ENCODE measurements at regions not wholly inside any gene's neighbourhood (a gene's known extent, or its start where the extent isn't known, plus 50 kb on each side); places are given as distances from the start of the nearest gene placed in this dataset.

GRCh38 chr5:167870055-167870454, 421.4 kb upstream of the WWC1 start:
- Histone ChIP-seq H3K27me3 (ENCODE audit: control insufficient read depth in 2 of 2, insufficient read depth in 2 of 2, low read length in 2 of 2) (no peaks in the 10 kb centered on the region), H3K4me1 (ENCODE audit: control insufficient read depth in 2 of 2, insufficient read depth in 2 of 2, low read length in 2 of 2) (no peaks in the 10 kb centered on the region), H3K27ac (ENCODE audit: low read depth in 2 of 2, low read length in 2 of 2) (no peak overlapping the region), H3K9ac (ENCODE audit: low read depth in 1 of 2, low read length in 2 of 2) (no peak overlapping the region), H3K9me3 (ENCODE audit: control insufficient read depth in 2 of 2, low read length in 2 of 2) (no peaks in the 10 kb centered on the region), H3K4me3 (ENCODE audit: low read length in 2 of 2) (no peak overlapping the region), H3K36me3 (ENCODE audit: control insufficient read depth in 2 of 2, insufficient read depth in 2 of 2, low read length in 2 of 2) (no peaks in the 10 kb centered on the region)

GRCh38 chr5:167871091-167871490, 420.4 kb upstream of the WWC1 start:
- no peaks in the 10 kb centered on the region for H3K27me3 ChIP-seq (ENCODE audit: control insufficient read depth in 2 of 2, insufficient read depth in 2 of 2, low read length in 2 of 2)
- H3K36me3 ChIP-seq (ENCODE audit: control insufficient read depth in 2 of 2, insufficient read depth in 2 of 2, low read length in 2 of 2) = no peaks in the 10 kb centered on the region
- H3K9ac ChIP-seq (ENCODE audit: low read depth in 1 of 2, low read length in 2 of 2) = no peak overlapping the region
- H3K4me3 ChIP-seq (ENCODE audit: low read length in 2 of 2) = no peak overlapping the region
- no peaks in the 10 kb centered on the region for H3K9me3 ChIP-seq (ENCODE audit: control insufficient read depth in 2 of 2, low read length in 2 of 2)
- no peak overlapping the region for H3K27ac ChIP-seq (ENCODE audit: low read depth in 2 of 2, low read length in 2 of 2)
- no peaks in the 10 kb centered on the region for H3K4me1 ChIP-seq (ENCODE audit: control insufficient read depth in 2 of 2, insufficient read depth in 2 of 2, low read length in 2 of 2)

GRCh38 chr5:167872791-167873190, 418.7 kb upstream of the WWC1 start:
- Histone ChIP-seq H3K27ac (ENCODE audit: low read depth in 2 of 2, low read length in 2 of 2) (no peak overlapping the region), H3K27me3 (ENCODE audit: control insufficient read depth in 2 of 2, insufficient read depth in 2 of 2, low read length in 2 of 2) (no peaks in the 10 kb centered on the region), H3K9me3 (ENCODE audit: control insufficient read depth in 2 of 2, low read length in 2 of 2) (no peaks in the 10 kb centered on the region), H3K36me3 (ENCODE audit: control insufficient read depth in 2 of 2, insufficient read depth in 2 of 2, low read length in 2 of 2) (no peaks in the 10 kb centered on the region), H3K4me3 (ENCODE audit: low read length in 2 of 2) (no peak overlapping the region), H3K4me1 (ENCODE audit: control insufficient read depth in 2 of 2, insufficient read depth in 2 of 2, low read length in 2 of 2) (no peaks in the 10 kb centered on the region), H3K9ac (ENCODE audit: low read depth in 1 of 2, low read length in 2 of 2) (no peak overlapping the region)

GRCh38 chr5:167877114-167877722, 414.2 kb upstream of the WWC1 start:
- H3K9me3 ChIP-seq (ENCODE audit: control insufficient read depth in 2 of 2, low read length in 2 of 2) = no peaks in the 10 kb centered on the region
- no peak overlapping the region for H3K9ac ChIP-seq (ENCODE audit: low read depth in 1 of 2, low read length in 2 of 2)
- H3K36me3 ChIP-seq (ENCODE audit: control insufficient read depth in 2 of 2, insufficient read depth in 2 of 2, low read length in 2 of 2) = no peaks in the 10 kb centered on the region
- no peaks in the 10 kb centered on the region for H3K4me1 ChIP-seq (ENCODE audit: control insufficient read depth in 2 of 2, insufficient read depth in 2 of 2, low read length in 2 of 2)
- H3K27ac ChIP-seq (ENCODE audit: low read depth in 2 of 2, low read length in 2 of 2) = no peak overlapping the region
- no peak overlapping the region for H3K4me3 ChIP-seq (ENCODE audit: low read length in 2 of 2)
- H3K27me3 ChIP-seq (ENCODE audit: control insufficient read depth in 2 of 2, insufficient read depth in 2 of 2, low read length in 2 of 2) = no peaks in the 10 kb centered on the region

- H3K9me3 ChIP-seq (ENCODE audit: control insufficient read depth in 2 of 2, low read length in 2 of 2) = no peaks in the 10 kb centered on the region
- no peaks in the 10 kb centered on the region for H3K4me1 ChIP-seq (ENCODE audit: control insufficient read depth in 2 of 2, insufficient read depth in 2 of 2, low read length in 2 of 2)
- no peak overlapping the region for H3K9ac ChIP-seq (ENCODE audit: low read depth in 1 of 2, low read length in 2 of 2)
- no peaks in the 10 kb centered on the region for H3K36me3 ChIP-seq (ENCODE audit: control insufficient read depth in 2 of 2, insufficient read depth in 2 of 2, low read length in 2 of 2)
- H3K27me3 ChIP-seq (ENCODE audit: control insufficient read depth in 2 of 2, insufficient read depth in 2 of 2, low read length in 2 of 2) = no peaks in the 10 kb centered on the region
- no peak overlapping the region for H3K4me3 ChIP-seq (ENCODE audit: low read length in 2 of 2)
- no peak overlapping the region for H3K27ac ChIP-seq (ENCODE audit: low read depth in 2 of 2, low read length in 2 of 2)
These were observed 413.5 kb upstream of the WWC1 start for GRCh38 chr5:167877924-167878323.

- Histone ChIP-seq H3K4me3 (ENCODE audit: low read length in 2 of 2) (no peak overlapping the region), H3K27ac (ENCODE audit: low read depth in 2 of 2, low read length in 2 of 2) (no peak overlapping the region), H3K36me3 (ENCODE audit: control insufficient read depth in 2 of 2, insufficient read depth in 2 of 2, low read length in 2 of 2) (no peaks in the 10 kb centered on the region), H3K27me3 (ENCODE audit: control insufficient read depth in 2 of 2, insufficient read depth in 2 of 2, low read length in 2 of 2) (no peaks in the 10 kb centered on the region), H3K4me1 (ENCODE audit: control insufficient read depth in 2 of 2, insufficient read depth in 2 of 2, low read length in 2 of 2) (no peaks in the 10 kb centered on the region), H3K9ac (ENCODE audit: low read depth in 1 of 2, low read length in 2 of 2) (no peak overlapping the region), H3K9me3 (ENCODE audit: control insufficient read depth in 2 of 2, low read length in 2 of 2) (no peaks in the 10 kb centered on the region)
These were observed 411.0 kb upstream of the WWC1 start for GRCh38 chr5:167880420-167880819.

GRCh38 chr5:167881041-167881440, 410.4 kb upstream of the WWC1 start:
- Histone ChIP-seq H3K4me3 (ENCODE audit: low read length in 2 of 2) (no peak overlapping the region), H3K27me3 (ENCODE audit: control insufficient read depth in 2 of 2, insufficient read depth in 2 of 2, low read length in 2 of 2) (no peaks in the 10 kb centered on the region), H3K9ac (ENCODE audit: low read depth in 1 of 2, low read length in 2 of 2) (no peak overlapping the region), H3K36me3 (ENCODE audit: control insufficient read depth in 2 of 2, insufficient read depth in 2 of 2, low read length in 2 of 2) (no peaks in the 10 kb centered on the region), H3K27ac (ENCODE audit: low read depth in 2 of 2, low read length in 2 of 2) (no peak overlapping the region), H3K4me1 (ENCODE audit: control insufficient read depth in 2 of 2, insufficient read depth in 2 of 2, low read length in 2 of 2) (no peaks in the 10 kb centered on the region), H3K9me3 (ENCODE audit: control insufficient read depth in 2 of 2, low read length in 2 of 2) (no peaks in the 10 kb centered on the region)

GRCh38 chr5:167886196-167886595, 405.2 kb upstream of the WWC1 start:
- H3K9ac ChIP-seq (ENCODE audit: low read depth in 1 of 2, low read length in 2 of 2) = no peak overlapping the region
- no peaks in the 10 kb centered on the region for H3K9me3 ChIP-seq (ENCODE audit: control insufficient read depth in 2 of 2, low read length in 2 of 2)
- no peak overlapping the region for H3K27ac ChIP-seq (ENCODE audit: low read depth in 2 of 2, low read length in 2 of 2)
- H3K27me3 ChIP-seq (ENCODE audit: control insufficient read depth in 2 of 2, insufficient read depth in 2 of 2, low read length in 2 of 2) = no peaks in the 10 kb centered on the region
- no peaks in the 10 kb centered on the region for H3K36me3 ChIP-seq (ENCODE audit: control insufficient read depth in 2 of 2, insufficient read depth in 2 of 2, low read length in 2 of 2)
- no peak overlapping the region for H3K4me3 ChIP-seq (ENCODE audit: low read length in 2 of 2)
- no peaks in the 10 kb centered on the region for H3K4me1 ChIP-seq (ENCODE audit: control insufficient read depth in 2 of 2, insufficient read depth in 2 of 2, low read length in 2 of 2)

- no peak overlapping the region for H3K27ac ChIP-seq (ENCODE audit: low read depth in 2 of 2, low read length in 2 of 2)
- no peaks in the 10 kb centered on the region for H3K4me1 ChIP-seq (ENCODE audit: control insufficient read depth in 2 of 2, insufficient read depth in 2 of 2, low read length in 2 of 2)
- H3K4me3 ChIP-seq (ENCODE audit: low read length in 2 of 2) = no peak overlapping the region
- H3K9ac ChIP-seq (ENCODE audit: low read depth in 1 of 2, low read length in 2 of 2) = no peak overlapping the region
- no peaks in the 10 kb centered on the region for H3K27me3 ChIP-seq (ENCODE audit: control insufficient read depth in 2 of 2, insufficient read depth in 2 of 2, low read length in 2 of 2)
- no peaks in the 10 kb centered on the region for H3K9me3 ChIP-seq (ENCODE audit: control insufficient read depth in 2 of 2, low read length in 2 of 2)
- H3K36me3 ChIP-seq (ENCODE audit: control insufficient read depth in 2 of 2, insufficient read depth in 2 of 2, low read length in 2 of 2) = no peaks in the 10 kb centered on the region
These were observed 403.1 kb upstream of the WWC1 start for GRCh38 chr5:167888393-167888792.

- no peaks in the 10 kb centered on the region for H3K4me1 ChIP-seq (ENCODE audit: control insufficient read depth in 2 of 2, insufficient read depth in 2 of 2, low read length in 2 of 2)
- no peak overlapping the region for H3K4me3 ChIP-seq (ENCODE audit: low read length in 2 of 2)
- no peak overlapping the region for H3K9ac ChIP-seq (ENCODE audit: low read depth in 1 of 2, low read length in 2 of 2)
- no peaks in the 10 kb centered on the region for H3K36me3 ChIP-seq (ENCODE audit: control insufficient read depth in 2 of 2, insufficient read depth in 2 of 2, low read length in 2 of 2)
- H3K9me3 ChIP-seq (ENCODE audit: control insufficient read depth in 2 of 2, low read length in 2 of 2) = no peaks in the 10 kb centered on the region
- H3K27ac ChIP-seq (ENCODE audit: low read depth in 2 of 2, low read length in 2 of 2) = no peak overlapping the region
- H3K27me3 ChIP-seq (ENCODE audit: control insufficient read depth in 2 of 2, insufficient read depth in 2 of 2, low read length in 2 of 2) = no peaks in the 10 kb centered on the region
These were observed 402.2 kb upstream of the WWC1 start for GRCh38 chr5:167889276-167889675.

All from mucosa of rectum (tissue), 2 donors.